Fibroblast of pulmonary artery (primary cell): ENCODE measurements at regions not wholly inside any gene's neighbourhood (a gene's known extent, or its start where the extent isn't known, plus 50 kb on each side); places are given as distances from the start of the nearest gene placed in this dataset.

Experiments
- DNase-seq: peaks from one replicate; pipeline ENCODE4 v3.0.0-alpha.2; 2010; ENCODE audit warnings: low read depth
- H3K4me3 ChIP-seq: replicated peaks from 2 replicates; pipeline ENCODE4 v1.5.1; 2011; ENCODE audit warnings: low read depth, mild to moderate bottlenecking, control low read depth, low read length, moderate library complexity
- TF ChIP-seq, protein P1 (sequence below): IDR thresholded peaks from 2 replicates; pipeline ENCODE4 v1.5.1; 2011; ENCODE audit warnings: mild to moderate bottlenecking, control low read depth, low read length, inconsistent platforms; ENCODE audit errors: missing control alignments

DNA sequence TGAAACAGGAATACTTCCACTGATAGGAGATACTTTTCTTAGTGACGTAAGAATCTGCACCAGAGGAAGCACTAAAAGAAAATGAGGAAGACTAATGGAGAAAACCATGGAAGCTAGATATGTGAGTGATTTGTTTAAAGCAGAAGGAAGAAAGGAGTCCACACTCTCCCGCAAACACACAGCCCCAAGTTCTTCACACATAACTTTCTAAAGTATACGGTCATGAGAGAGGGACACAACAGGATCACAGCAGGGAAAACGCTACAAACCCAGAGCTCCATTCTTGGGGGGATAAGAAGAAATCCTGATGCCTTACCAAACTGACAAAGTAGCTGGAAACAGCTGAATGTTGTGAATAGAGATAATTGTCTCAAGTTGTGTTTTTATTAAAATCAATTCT is 222.2 kb upstream of the TMEM161B start:
- TF ChIP-seq, protein P1, sequence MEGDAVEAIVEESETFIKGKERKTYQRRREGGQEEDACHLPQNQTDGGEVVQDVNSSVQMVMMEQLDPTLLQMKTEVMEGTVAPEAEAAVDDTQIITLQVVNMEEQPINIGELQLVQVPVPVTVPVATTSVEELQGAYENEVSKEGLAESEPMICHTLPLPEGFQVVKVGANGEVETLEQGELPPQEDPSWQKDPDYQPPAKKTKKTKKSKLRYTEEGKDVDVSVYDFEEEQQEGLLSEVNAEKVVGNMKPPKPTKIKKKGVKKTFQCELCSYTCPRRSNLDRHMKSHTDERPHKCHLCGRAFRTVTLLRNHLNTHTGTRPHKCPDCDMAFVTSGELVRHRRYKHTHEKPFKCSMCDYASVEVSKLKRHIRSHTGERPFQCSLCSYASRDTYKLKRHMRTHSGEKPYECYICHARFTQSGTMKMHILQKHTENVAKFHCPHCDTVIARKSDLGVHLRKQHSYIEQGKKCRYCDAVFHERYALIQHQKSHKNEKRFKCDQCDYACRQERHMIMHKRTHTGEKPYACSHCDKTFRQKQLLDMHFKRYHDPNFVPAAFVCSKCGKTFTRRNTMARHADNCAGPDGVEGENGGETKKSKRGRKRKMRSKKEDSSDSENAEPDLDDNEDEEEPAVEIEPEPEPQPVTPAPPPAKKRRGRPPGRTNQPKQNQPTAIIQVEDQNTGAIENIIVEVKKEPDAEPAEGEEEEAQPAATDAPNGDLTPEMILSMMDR, result no peak
- DNase-seq, result no peak
- H3K4me3 ChIP-seq, result no peak overlapping the region

DNA sequence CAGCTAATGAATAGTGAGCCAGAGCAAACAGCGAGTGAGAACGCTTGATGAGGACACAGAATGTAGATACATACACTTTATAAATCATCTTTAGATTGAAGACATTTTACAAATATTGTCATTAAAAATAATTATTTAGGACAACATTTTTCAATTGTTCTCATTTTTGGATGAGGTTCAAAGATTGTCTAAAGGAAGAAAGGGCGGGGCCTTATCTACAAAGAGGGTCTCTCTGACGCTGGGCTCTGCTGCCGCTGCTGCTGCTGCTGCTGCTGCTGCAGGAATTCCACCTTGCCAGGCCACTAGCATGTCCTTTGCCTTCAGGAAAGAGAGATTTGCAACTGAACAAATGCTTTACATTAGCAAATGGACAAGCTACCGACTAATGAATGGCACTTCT is 220.7 kb upstream of the TMEM161B start:
- H3K4me3 ChIP-seq, result no peak overlapping the region
- TF ChIP-seq, protein P1, result no peak
- DNase-seq, result no peak

DNA sequence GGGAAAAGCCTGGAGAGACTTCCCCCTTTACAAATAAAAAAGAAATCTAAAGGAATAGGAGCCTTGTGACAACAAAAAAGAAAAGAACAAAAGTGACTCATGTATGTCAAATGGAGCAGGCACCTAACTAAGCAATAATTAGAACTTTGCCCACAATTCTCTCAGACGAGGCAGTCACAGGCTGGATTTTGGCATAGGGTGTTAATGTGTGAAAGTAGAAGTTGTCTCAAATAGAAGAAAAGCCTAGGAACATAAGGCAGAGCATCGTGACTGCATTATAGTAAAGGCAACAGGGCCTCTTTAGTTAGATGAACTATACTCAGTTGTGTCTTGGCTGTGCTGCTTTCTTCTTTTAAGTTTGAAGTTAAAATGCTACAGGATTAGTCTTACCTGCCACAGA is 219.9 kb upstream of the TMEM161B start:
- TF ChIP-seq, protein P1, result no peak
- H3K4me3 ChIP-seq, result no peak overlapping the region
- DNase-seq, result no peak

DNA sequence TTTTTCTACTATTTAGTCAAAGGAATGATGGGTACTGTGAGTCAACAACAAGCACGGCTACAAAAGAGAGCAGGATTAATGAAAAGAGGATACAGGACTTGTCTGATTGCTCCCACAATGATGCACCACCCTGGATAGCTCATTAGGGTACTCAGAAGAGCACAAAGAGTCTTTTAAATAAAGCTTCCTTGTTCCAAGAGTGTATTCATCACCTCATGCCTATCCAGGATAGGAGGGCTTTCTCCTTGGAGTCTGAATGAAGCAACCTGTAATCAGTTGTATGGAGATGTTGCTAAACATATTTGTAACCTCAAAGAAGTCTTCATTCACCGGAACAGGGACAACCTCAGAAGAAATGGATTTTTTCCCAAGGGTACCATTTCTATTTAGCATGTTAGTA is 219.5 kb upstream of the TMEM161B start:
- no peak overlapping the region for H3K4me3 ChIP-seq
- DNase-seq, result no peak
- TF ChIP-seq, protein P1, result no peak

DNA sequence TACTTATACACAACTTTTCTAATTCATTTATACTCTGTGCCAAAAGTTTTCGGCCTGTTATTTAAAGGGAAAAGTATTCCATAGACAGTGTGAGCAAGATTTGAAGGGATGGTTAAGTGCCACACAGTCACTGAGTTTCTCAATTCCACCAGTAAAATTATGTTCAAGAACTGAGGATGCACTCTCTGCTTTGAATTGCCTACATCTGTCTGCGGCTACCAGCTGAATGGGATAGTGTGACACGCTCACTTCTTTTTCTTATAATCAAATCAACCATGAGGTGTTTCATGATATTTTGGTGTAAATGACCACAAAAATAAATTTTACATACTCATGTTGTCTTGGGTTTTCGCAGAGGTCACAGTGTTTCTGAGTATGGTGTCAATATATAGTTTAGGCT is 218.4 kb upstream of the TMEM161B start:
- no peak overlapping the region for H3K4me3 ChIP-seq
- no peak for DNase-seq
- TF ChIP-seq, protein P1, result no peak

DNA sequence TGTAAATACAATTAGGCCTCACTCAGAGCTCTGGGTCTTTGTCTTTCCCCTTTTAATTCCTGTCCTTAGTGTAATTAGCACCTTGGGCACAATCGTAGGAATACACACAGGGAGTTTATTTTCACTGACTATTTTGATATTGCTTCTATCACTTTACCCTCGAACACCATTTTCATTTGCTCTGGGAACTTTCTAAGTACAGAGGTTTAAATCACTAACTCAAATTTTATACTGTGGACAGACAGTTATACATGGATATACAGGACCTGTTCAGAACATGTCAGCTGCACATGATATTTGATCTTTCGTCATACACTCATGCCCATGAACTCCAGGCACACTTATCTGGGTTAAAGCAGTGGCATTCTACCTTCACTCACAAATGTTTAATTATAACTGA is 217.8 kb upstream of the TMEM161B start:
- DNase-seq, result no peak
- H3K4me3 ChIP-seq, result no peak overlapping the region
- TF ChIP-seq, protein P1, result no peak

DNA sequence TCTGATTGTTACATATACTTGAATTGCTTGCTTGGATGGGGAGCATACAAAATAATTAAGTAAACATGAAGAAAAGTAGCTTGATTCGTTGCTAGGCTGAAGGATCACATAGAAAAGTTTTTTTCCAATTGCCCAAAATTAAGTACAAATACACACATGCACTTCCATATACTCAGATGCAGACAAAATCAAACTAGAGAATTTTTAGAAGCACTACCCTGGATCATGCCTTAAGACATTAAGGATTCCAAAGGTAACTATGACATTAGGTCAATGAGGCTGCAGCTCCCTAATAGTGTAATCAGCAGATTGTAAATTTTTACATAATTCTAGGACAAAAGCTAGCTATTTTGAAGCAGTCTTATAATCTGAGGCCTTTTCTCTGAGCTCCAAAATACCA is 216.9 kb upstream of the TMEM161B start:
- TF ChIP-seq, protein P1, result no peak
- H3K4me3 ChIP-seq, result no peak overlapping the region
- DNase-seq, result no peak
